ENCODE measurements at regions not wholly inside any gene's neighbourhood (a gene's known extent, or its start where the extent isn't known, plus 50 kb on each side); places are given as distances from the start of the nearest gene placed in this dataset.

DNA sequence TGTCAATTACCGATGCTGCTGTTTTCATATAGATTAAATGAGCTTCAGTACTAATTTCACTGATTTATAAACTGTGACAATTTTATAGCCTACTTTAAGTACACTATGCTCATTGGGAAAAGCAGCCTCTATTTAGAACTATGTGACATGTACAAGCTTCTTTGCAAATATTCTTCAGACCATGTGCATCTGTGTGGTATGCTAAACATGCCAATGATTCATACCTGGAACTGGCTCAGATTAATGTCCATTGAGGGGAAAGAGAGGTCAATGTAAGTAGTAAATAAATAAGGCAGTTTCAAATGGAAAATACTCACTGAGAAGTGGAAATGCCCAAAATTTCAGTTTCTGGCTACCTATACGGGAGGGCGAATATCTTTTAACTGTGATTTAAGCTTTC is 777.7 kb downstream of the C6orf118 start:
- intact Hi-C loops (cut with DNase I) = no loop called here
- no peak for DNase-seq
- 67% methylated on average over 3 of the region's 3 CpGs for WGBS (ENCODE audit: insufficient coverage, low coverage, low lambda C conversion rate, missing lambda C conversion rate)
- no peaks in the 10 kb centered on the region for H3K36me3 ChIP-seq
- H3K9me3 ChIP-seq = no peaks in the 10 kb centered on the region
- ATAC-seq = no peak
- H3K27me3 ChIP-seq = no peaks in the 10 kb centered on the region
- TF ChIP-seq POLR2A (IDR thresholded peaks at IDR 0.05) (no peak), CTCF (IDR thresholded peaks at IDR 0.05) (no peak)
- H3K4me3 ChIP-seq = no peak overlapping the region
- no peak overlapping the region for H3K27ac ChIP-seq
- H3K4me1 ChIP-seq = no peaks in the 10 kb centered on the region

GRCh38 chr6:164528539-164528938 is 780.9 kb downstream of the C6orf118 start:
- DNase-seq (no peak), ATAC-seq (no peak)
- no peaks in the 10 kb centered on the region for H3K36me3 ChIP-seq
- intact Hi-C loops (cut with DNase I) = no loop called here
- no peak overlapping the region for H3K27ac ChIP-seq
- no peaks in the 10 kb centered on the region for H3K4me1 ChIP-seq
- H3K9me3 ChIP-seq = no peaks in the 10 kb centered on the region
- no peak overlapping the region for H3K4me3 ChIP-seq
- H3K27me3 ChIP-seq = no peaks in the 10 kb centered on the region
- no peak for TF ChIP-seq POLR2A (IDR thresholded peaks at IDR 0.05)
- 38% methylated on average over 3 of the region's 3 CpGs for WGBS (ENCODE audit: insufficient coverage, low coverage, low lambda C conversion rate, missing lambda C conversion rate)

DNA sequence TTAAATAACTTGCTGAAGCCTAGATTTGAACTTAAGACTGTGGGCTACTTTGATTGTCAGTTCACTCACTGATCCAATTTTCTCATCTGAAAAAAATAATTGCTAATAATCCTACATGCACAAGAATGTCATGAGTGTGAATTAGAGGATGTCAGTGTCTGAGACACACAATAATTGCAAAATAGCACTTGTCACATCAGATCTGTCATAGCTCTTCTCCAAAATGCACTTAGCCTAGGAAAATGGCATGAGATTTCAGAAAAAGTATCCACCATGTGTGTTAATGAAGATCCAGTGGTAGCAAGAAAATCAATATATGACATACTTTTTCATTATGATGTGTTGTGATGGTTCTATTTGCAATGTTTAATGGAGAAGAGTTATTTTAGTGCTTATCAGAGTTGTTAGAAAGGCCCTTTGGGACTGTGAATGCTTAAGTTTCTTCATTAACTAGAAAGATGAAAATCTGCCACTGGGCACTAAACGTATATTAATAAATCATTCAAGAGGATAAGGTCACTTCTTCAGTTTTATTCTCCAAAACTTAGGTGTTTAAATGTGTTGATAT is 786.2 kb downstream of the C6orf118 start:
- ATAC-seq = no peak
- WGBS (ENCODE audit: insufficient coverage, low coverage, low lambda C conversion rate, missing lambda C conversion rate) = 57% methylated on average over 1 of the region's 1 CpG
- intact Hi-C loops (cut with DNase I) = no loop called here

GRCh38 chr6:164520916-164521315 is 788.5 kb downstream of the C6orf118 start:
- Histone ChIP-seq H3K27me3 (no peaks in the 10 kb centered on the region), H3K4me3 (no peak overlapping the region), H3K4me1 (no peaks in the 10 kb centered on the region), H3K27ac (no peak overlapping the region), H3K36me3 (no peaks in the 10 kb centered on the region), H3K9me3 (no peaks in the 10 kb centered on the region)
- ATAC-seq (no peak), DNase-seq (no peak)
- no peak for TF ChIP-seq POLR2A (IDR thresholded peaks at IDR 0.05)
- no peak for TF ChIP-seq CTCF (IDR thresholded peaks at IDR 0.05)
- 53% methylated on average over 3 of the region's 4 CpGs for WGBS (ENCODE audit: insufficient coverage, low coverage, low lambda C conversion rate, missing lambda C conversion rate)
- intact Hi-C loops (cut with DNase I) = no loop called here

More for the DNA sequence above, 786.2 kb downstream of the C6orf118 start:
- Histone ChIP-seq H3K4me1 (no peaks in the 10 kb centered on the region), H3K9me3 (no peaks in the 10 kb centered on the region), H3K27ac (no peak overlapping the region), H3K27me3 (no peaks in the 10 kb centered on the region), H3K4me3 (no peak overlapping the region), H3K36me3 (no peaks in the 10 kb centered on the region)
- TF ChIP-seq CTCF (IDR thresholded peaks at IDR 0.05) = no peak
- TF ChIP-seq POLR2A (IDR thresholded peaks at IDR 0.05) = no peak
- DNase-seq = no peak

DNA sequence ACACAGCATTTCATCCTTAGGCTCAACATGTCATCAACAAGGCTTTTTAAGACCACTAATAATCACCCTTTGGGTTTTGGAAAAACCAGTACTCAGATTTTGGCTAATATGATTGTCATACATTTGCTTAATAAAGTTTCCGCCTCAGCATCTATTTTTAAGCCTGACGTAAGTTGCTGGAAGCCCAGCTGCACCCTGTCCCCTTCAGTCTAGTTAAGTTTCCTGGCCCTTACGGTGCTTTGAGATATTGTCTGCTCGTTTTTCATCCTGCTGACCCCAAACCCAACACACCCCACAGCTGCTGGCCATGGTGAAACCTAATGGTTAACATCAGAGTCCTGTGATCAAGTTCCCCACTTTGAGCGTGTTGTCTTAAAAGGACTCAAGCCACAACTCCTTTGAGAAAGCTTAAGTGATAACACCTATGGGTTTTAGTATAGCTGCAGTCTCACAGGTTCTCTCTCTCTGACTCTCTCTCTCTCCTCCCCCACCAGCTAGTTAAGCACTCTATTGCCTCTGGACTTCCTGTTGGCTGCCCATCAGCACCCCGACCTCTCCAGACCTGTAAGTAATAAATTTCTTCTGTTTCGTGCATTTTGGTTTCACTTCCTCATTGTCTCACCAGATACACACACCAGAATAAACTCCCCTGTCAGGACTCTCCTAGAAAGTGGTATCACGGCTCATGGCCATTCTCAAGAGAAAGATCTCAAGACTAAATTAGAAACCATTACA is 802.0 kb downstream of the C6orf118 start:
- Histone ChIP-seq H3K4me1 (no peaks in the 10 kb centered on the region), H3K9me3 (no peaks in the 10 kb centered on the region), H3K36me3 (no peaks in the 10 kb centered on the region), H3K27ac (no peak overlapping the region), H3K27me3 (no peaks in the 10 kb centered on the region), H3K4me3 (no peak overlapping the region)
- TF ChIP-seq CTCF (IDR thresholded peaks at IDR 0.05) = no peak
- TF ChIP-seq POLR2A (IDR thresholded peaks at IDR 0.05) = no peak
- intact Hi-C loops (cut with DNase I) = no loop called here
- no peak for DNase-seq
- WGBS (ENCODE audit: insufficient coverage, low coverage, low lambda C conversion rate, missing lambda C conversion rate) = 35% methylated on average over 8 of the region's 8 CpGs
- no peak for ATAC-seq
